Progenitor cell of endocrine pancreas (in vitro differentiated cells): ENCODE measurements at regions not wholly inside any gene's neighbourhood (a gene's known extent, or its start where the extent isn't known, plus 50 kb on each side); places are given as distances from the start of the nearest gene placed in this dataset.

Source experiments
- DNase-seq: peaks from one replicate; pipeline ENCODE4 v3.0.0; 2021; ENCODE audit warnings: low spot score; ENCODE audit not compliant: unreplicated experiment
- H3K27ac Mint-ChIP-seq: 2 replicates; pipeline ENCODE4 v1.8.0; 2021; ENCODE audit warnings: mild to moderate bottlenecking, moderate library complexity, mixed read lengths
- H3K27me3 Mint-ChIP-seq: 2 replicates; pipeline ENCODE4 v1.8.0; 2021; ENCODE audit warnings: mixed read lengths
- H3K36me3 Mint-ChIP-seq: 2 replicates; pipeline ENCODE4 v1.8.0; 2022; ENCODE audit warnings: mixed read lengths; ENCODE audit not compliant: insufficient read depth
- H3K4me1 Mint-ChIP-seq: 2 replicates; pipeline ENCODE4 v1.8.0; 2021; ENCODE audit warnings: low read depth, mixed read lengths
- H3K4me3 Mint-ChIP-seq: 2 replicates; pipeline ENCODE4 v1.8.0; 2021; ENCODE audit warnings: low read depth, mild to moderate bottlenecking, moderate library complexity, mixed read lengths
- H3K9me3 Mint-ChIP-seq: 2 replicates; pipeline ENCODE4 v1.8.0; 2021; ENCODE audit warnings: low read depth, mixed read lengths
- CTCF ChIP-seq: fragments of 200-600 bp; sonication (generic); IDR thresholded peaks from one replicate; pipeline ENCODE4 v1.5.0; 2021; ENCODE audit warnings: antibody characterized with exemption, mild to moderate bottlenecking; ENCODE audit not compliant: unreplicated experiment

GRCh38 chr2:81445176-81445575, 1140.6 kb upstream of the LRRTM1 start:
- Mint-ChIP-seq H3K9me3 (no peaks in the 10 kb centered on the region), H3K27me3 (no peaks in the 10 kb centered on the region), H3K27ac (no peak overlapping the region), H3K4me1 (no peaks in the 10 kb centered on the region), H3K4me3 (no peak overlapping the region), H3K36me3 (no peaks in the 10 kb centered on the region)
- no peak for TF ChIP-seq CTCF
- DNase-seq = no peak

DNA sequence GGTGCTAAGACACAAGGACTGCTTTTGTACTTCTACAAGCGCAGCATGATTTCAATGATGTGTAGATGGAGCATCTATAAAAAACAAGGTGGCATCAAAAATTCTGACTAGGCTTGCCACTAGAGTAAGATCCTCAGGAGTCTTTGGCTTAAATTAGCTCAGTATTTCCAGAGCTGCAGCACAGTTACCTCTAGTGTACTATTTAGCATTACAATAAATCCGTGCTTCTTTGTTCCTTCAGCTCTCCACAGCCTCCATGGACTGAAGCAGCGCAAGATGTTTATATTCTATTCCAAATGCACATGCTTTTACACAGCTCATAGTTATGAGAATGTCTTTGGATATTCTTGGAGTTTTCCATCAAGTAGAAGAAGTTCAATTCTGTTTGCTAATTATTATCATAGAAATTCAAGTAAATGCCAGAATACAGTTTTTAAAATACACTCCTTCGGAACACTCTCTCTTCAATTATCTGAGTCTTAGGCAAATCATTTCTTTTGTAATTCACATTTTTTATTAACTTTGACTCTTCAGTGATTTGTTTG, 1133.0 kb upstream of the LRRTM1 start:
- Mint-ChIP-seq H3K4me1 (peaks cover 2% of the 10 kb centered on the region), H3K4me3 (no peak overlapping the region), H3K27ac (no peak overlapping the region), H3K36me3 (no peaks in the 10 kb centered on the region), H3K27me3 (no peaks in the 10 kb centered on the region), H3K9me3 (peaks cover 3% of the 10 kb centered on the region)
- TF ChIP-seq CTCF = no peak
- no peak for DNase-seq

DNA sequence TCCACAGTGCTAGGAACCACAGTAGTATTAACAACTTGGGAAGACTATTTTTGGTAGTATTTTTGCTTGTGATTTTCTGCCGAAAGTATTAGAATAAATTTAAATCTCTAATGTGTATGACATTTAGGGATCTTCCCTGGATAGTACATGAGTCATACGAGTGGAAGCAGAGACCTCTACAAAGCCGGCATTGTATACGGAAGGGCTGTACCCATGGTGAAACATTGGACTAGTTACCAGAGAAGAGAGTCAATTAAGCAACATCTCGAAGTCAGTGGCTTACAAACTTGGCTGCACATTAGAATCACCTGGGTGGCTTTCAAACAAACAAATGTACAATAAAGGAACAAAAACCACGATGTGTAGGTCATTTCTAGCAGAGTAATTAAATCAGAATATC, 1131.7 kb upstream of the LRRTM1 start:
- TF ChIP-seq CTCF = no peak
- no peaks in the 10 kb centered on the region for H3K27me3 Mint-ChIP-seq
- H3K36me3 Mint-ChIP-seq = no peaks in the 10 kb centered on the region
- no peak for DNase-seq
- peaks cover 3% of the 10 kb centered on the region for H3K9me3 Mint-ChIP-seq
- H3K4me1 Mint-ChIP-seq = peaks cover 2% of the 10 kb centered on the region
- no peak overlapping the region for H3K4me3 Mint-ChIP-seq
- H3K27ac Mint-ChIP-seq = no peak overlapping the region

DNA sequence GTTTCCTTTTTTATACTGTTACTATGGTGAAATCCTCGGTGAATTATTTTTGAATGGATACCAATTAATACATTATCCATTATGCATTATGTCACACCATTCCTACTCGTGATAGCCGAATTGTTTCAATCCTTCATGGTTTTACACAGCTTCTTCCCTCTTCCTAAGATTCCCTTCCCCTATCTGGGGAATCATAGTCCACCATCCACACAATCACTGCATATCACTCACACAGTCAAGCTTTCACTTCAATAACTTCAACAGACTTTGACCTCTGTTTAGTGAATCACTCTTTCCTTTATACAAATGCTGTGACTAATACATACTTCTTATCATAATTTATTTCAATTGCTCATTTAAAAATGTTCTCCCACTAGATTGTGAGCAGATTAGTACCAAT, 1108.1 kb upstream of the LRRTM1 start:
- Mint-ChIP-seq H3K27me3 (no peaks in the 10 kb centered on the region), H3K4me3 (no peak overlapping the region), H3K9me3 (no peaks in the 10 kb centered on the region), H3K4me1 (no peaks in the 10 kb centered on the region), H3K27ac (no peak overlapping the region), H3K36me3 (no peaks in the 10 kb centered on the region)
- no peak for DNase-seq
- no peak for TF ChIP-seq CTCF

- no peaks in the 10 kb centered on the region for H3K27me3 Mint-ChIP-seq
- no peak overlapping the region for H3K4me3 Mint-ChIP-seq
- H3K36me3 Mint-ChIP-seq = no peaks in the 10 kb centered on the region
- no peak for DNase-seq
- H3K9me3 Mint-ChIP-seq = no peaks in the 10 kb centered on the region
- H3K4me1 Mint-ChIP-seq = no peaks in the 10 kb centered on the region
- TF ChIP-seq CTCF = no peak
- no peak overlapping the region for H3K27ac Mint-ChIP-seq
These were observed 1099.0 kb upstream of the LRRTM1 start for GRCh38 chr2:81403508-81403907.
